ENCODE measurements at regions not wholly inside any gene's neighbourhood (a gene's known extent, or its start where the extent isn't known, plus 50 kb on each side); places are given as distances from the start of the nearest gene placed in this dataset.
"Not testable (repeated sequence)": the region's sequence is repeated elsewhere in the genome, so short reads cannot be mapped to it uniquely, and the experiment has no call there.

GRCh38 chr19:28296506-28296905 lies 916.4 kb downstream of the UQCRFS1 start:
- no peak overlapping the region for H3K4me3 ChIP-seq (ENCODE audit: severe bottlenecking)
- no peak for DNase-seq (ENCODE audit: low spot score)
- H3K27ac ChIP-seq (ENCODE audit: poor library complexity, severe bottlenecking) = peak overlapping the region; percentile 16
- ATAC-seq (ENCODE audit: low read depth) = peak; percentile 67
- no peaks in the 10 kb centered on the region for H3K9me3 ChIP-seq (ENCODE audit: severe bottlenecking)
- H3K36me3 ChIP-seq (ENCODE audit: low read depth) = no peaks in the 10 kb centered on the region
- TF ChIP-seq CTCF (IDR thresholded peaks at IDR 0.05; ENCODE audit: poor library complexity, severe bottlenecking) = no peak
- no peaks in the 10 kb centered on the region for H3K27me3 ChIP-seq (ENCODE audit: insufficient read depth, poor library complexity, severe bottlenecking)
- H3K4me1 ChIP-seq (ENCODE audit: insufficient read depth, poor library complexity, severe bottlenecking) = peaks cover 12% of the 10 kb centered on the region

- not testable (repeated sequence) for H3K9me3 ChIP-seq (ENCODE audit: severe bottlenecking); DNase-seq (ENCODE audit: low spot score); ATAC-seq (ENCODE audit: low read depth); H3K36me3 ChIP-seq (ENCODE audit: low read depth); H3K27me3 ChIP-seq (ENCODE audit: insufficient read depth, poor library complexity, severe bottlenecking); H3K27ac ChIP-seq (ENCODE audit: poor library complexity, severe bottlenecking); H3K4me3 ChIP-seq (ENCODE audit: severe bottlenecking)
- peaks cover 12% of the 10 kb centered on the region for H3K4me1 ChIP-seq (ENCODE audit: insufficient read depth, poor library complexity, severe bottlenecking)
Measured at GRCh38 chr19:28294975-28295374, 918.0 kb downstream of the UQCRFS1 start.

GRCh38 chr19:28294395-28294794 lies 918.6 kb downstream of the UQCRFS1 start:
- Histone ChIP-seq H3K4me1 (ENCODE audit: insufficient read depth, poor library complexity, severe bottlenecking) (peaks cover 12% of the 10 kb centered on the region), H3K27me3 (ENCODE audit: insufficient read depth, poor library complexity, severe bottlenecking) (no peaks in the 10 kb centered on the region), H3K36me3 (ENCODE audit: low read depth) (no peaks in the 10 kb centered on the region), H3K4me3 (ENCODE audit: severe bottlenecking) (no peak overlapping the region), H3K9me3 (ENCODE audit: severe bottlenecking) (no peaks in the 10 kb centered on the region), H3K27ac (ENCODE audit: poor library complexity, severe bottlenecking) (no peak overlapping the region)
- no peak for TF ChIP-seq CTCF (IDR thresholded peaks at IDR 0.05; ENCODE audit: poor library complexity, severe bottlenecking)
- peak; percentile 81 for ATAC-seq (ENCODE audit: low read depth)
- DNase-seq (ENCODE audit: low spot score) = no peak

GRCh38 chr19:28293685-28294084 lies 919.3 kb downstream of the UQCRFS1 start:
- ATAC-seq (ENCODE audit: low read depth) (no peak), DNase-seq (ENCODE audit: low spot score) (no peak)
- H3K27me3 ChIP-seq (ENCODE audit: insufficient read depth, poor library complexity, severe bottlenecking) = no peaks in the 10 kb centered on the region
- no peaks in the 10 kb centered on the region for H3K9me3 ChIP-seq (ENCODE audit: severe bottlenecking)
- TF ChIP-seq CTCF (IDR thresholded peaks at IDR 0.05; ENCODE audit: poor library complexity, severe bottlenecking) = no peak
- no peak overlapping the region for H3K4me3 ChIP-seq (ENCODE audit: severe bottlenecking)
- H3K36me3 ChIP-seq (ENCODE audit: low read depth) = no peaks in the 10 kb centered on the region
- H3K27ac ChIP-seq (ENCODE audit: poor library complexity, severe bottlenecking) = no peak overlapping the region
- peaks cover 12% of the 10 kb centered on the region for H3K4me1 ChIP-seq (ENCODE audit: insufficient read depth, poor library complexity, severe bottlenecking)

- no peak for TF ChIP-seq CTCF (IDR thresholded peaks at IDR 0.05; ENCODE audit: poor library complexity, severe bottlenecking)
- Histone ChIP-seq H3K4me3 (ENCODE audit: severe bottlenecking) (no peak overlapping the region), H3K9me3 (ENCODE audit: severe bottlenecking) (no peaks in the 10 kb centered on the region), H3K4me1 (ENCODE audit: insufficient read depth, poor library complexity, severe bottlenecking) (peaks cover 12% of the 10 kb centered on the region), H3K36me3 (ENCODE audit: low read depth) (no peaks in the 10 kb centered on the region), H3K27me3 (ENCODE audit: insufficient read depth, poor library complexity, severe bottlenecking) (no peaks in the 10 kb centered on the region), H3K27ac (ENCODE audit: poor library complexity, severe bottlenecking) (no peak overlapping the region)
- ATAC-seq (ENCODE audit: low read depth) (no peak), DNase-seq (ENCODE audit: low spot score) (no peak)
Measured at GRCh38 chr19:28292822-28293500, 920.0 kb downstream of the UQCRFS1 start.
